ENCODE measurements at regions not wholly inside any gene's neighbourhood (a gene's known extent, or its start where the extent isn't known, plus 50 kb on each side); places are given as distances from the start of the nearest gene placed in this dataset.

- no peak overlapping the region for H3K27ac Mint-ChIP-seq
- DNase-seq: peak; percentile 82
- H4K5ac ChIP-seq (ENCODE audit: insufficient read length, low read depth, low read length): no peak overlapping the region
- no peaks in the 10 kb centered on the region for H3K9me3 ChIP-seq (ENCODE audit: control insufficient read depth, low read depth, low read length)
- H3K23ac ChIP-seq (ENCODE audit: insufficient read length, low read depth, low read length): no peak overlapping the region
- H2BK5ac ChIP-seq (ENCODE audit: insufficient read length, low read length): no peak overlapping the region
- H3K4ac ChIP-seq (ENCODE audit: low read depth, low read length): no peak overlapping the region
- no peak overlapping the region for H3K27ac ChIP-seq (ENCODE audit: insufficient read length, low read depth, low read length)
- H2BK120ac ChIP-seq (ENCODE audit: low read depth, low read length, poor library complexity, severe bottlenecking): no peak overlapping the region
- no peaks in the 10 kb centered on the region for H3K23me2 ChIP-seq (ENCODE audit: insufficient read length, low read depth, low read length, poor library complexity, severe bottlenecking)
- H3K79me1 ChIP-seq (ENCODE audit: insufficient read depth, low read depth, low read length, poor library complexity, severe bottlenecking): no peaks in the 10 kb centered on the region
- H3K4me1 Mint-ChIP-seq: 0 out of 4 replicates have a peak, but pooled peaks cover 0 to 2% of the 10 kb centered on the region in 2 experiments
- no CpG with 5 or more reads among the region's 10 CpGs for WGBS (ENCODE audit: extremely low coverage, insufficient read length, low lambda C conversion rate)
- H3K56ac ChIP-seq (ENCODE audit: insufficient read length, low read depth, low read length): no peak overlapping the region
- H2AK5ac ChIP-seq (ENCODE audit: insufficient read length, low read length): no peak overlapping the region
- H2BK15ac ChIP-seq (ENCODE audit: low read depth, low read length): no peak overlapping the region
- H3K27me3 Mint-ChIP-seq (ENCODE audit: low read depth): peaks cover 29% of the 10 kb centered on the region
- TF ChIP-seq CTCF (conservative IDR thresholded peaks at IDR 0.05): peak; percentile 89
- H3K4me1 ChIP-seq (ENCODE audit: insufficient read depth, low read length): no peaks in the 10 kb centered on the region
- H3K9ac ChIP-seq (ENCODE audit: extremely low read depth, insufficient read length, low read length): no peak overlapping the region
- H3T11ph ChIP-seq (ENCODE audit: low read length): no peak overlapping the region
- no peak overlapping the region for H4K91ac ChIP-seq (ENCODE audit: insufficient read length, low read depth, low read length)
- H2BK20ac ChIP-seq (ENCODE audit: low read depth, low read length, poor library complexity, severe bottlenecking): no peak overlapping the region
- no peaks in the 10 kb centered on the region for H3K79me2 ChIP-seq (ENCODE audit: insufficient read depth, low read length)
- H3K36me3 Mint-ChIP-seq (ENCODE audit: insufficient read depth in 1 of 3, low read depth in 3 of 3): no peaks in the 10 kb centered on the region
- H3K18ac ChIP-seq (ENCODE audit: insufficient read length, low read depth, low read length): no peak overlapping the region
- H3K4me2 ChIP-seq (ENCODE audit: insufficient read depth, insufficient read length, low read length): no peak overlapping the region
- H2AFZ ChIP-seq (ENCODE audit: low read length): no peak overlapping the region
- no peaks in the 10 kb centered on the region for H3K9me3 Mint-ChIP-seq
- no peak overlapping the region for H3K14ac ChIP-seq (ENCODE audit: insufficient read depth, low read length)
- H4K20me1 ChIP-seq (ENCODE audit: control insufficient read depth, insufficient read depth, insufficient read length): no peaks in the 10 kb centered on the region
- H3K27me3 ChIP-seq (ENCODE audit: insufficient read depth, low read length): no peaks in the 10 kb centered on the region
- no peak overlapping the region for H4K8ac ChIP-seq (replicated peaks; ENCODE audit: insufficient read length, low read depth, low read length)
- no peak overlapping the region for H2BK12ac ChIP-seq (ENCODE audit: insufficient read length, low read depth, low read length)
- no peak overlapping the region for H3K4me3 Mint-ChIP-seq
These were observed 83.6 kb downstream of the CCNG2 start for GRCh38 chr4:77240469-77241066.
